ENCODE measurements at regions not wholly inside any gene's neighbourhood (a gene's known extent, or its start where the extent isn't known, plus 50 kb on each side); places are given as distances from the start of the nearest gene placed in this dataset.

- no peak for TF ChIP-seq POLR2A (IDR thresholded peaks at IDR 0.05; ENCODE audit: extremely low read depth, insufficient read length)
- TF ChIP-seq, protein P1, sequence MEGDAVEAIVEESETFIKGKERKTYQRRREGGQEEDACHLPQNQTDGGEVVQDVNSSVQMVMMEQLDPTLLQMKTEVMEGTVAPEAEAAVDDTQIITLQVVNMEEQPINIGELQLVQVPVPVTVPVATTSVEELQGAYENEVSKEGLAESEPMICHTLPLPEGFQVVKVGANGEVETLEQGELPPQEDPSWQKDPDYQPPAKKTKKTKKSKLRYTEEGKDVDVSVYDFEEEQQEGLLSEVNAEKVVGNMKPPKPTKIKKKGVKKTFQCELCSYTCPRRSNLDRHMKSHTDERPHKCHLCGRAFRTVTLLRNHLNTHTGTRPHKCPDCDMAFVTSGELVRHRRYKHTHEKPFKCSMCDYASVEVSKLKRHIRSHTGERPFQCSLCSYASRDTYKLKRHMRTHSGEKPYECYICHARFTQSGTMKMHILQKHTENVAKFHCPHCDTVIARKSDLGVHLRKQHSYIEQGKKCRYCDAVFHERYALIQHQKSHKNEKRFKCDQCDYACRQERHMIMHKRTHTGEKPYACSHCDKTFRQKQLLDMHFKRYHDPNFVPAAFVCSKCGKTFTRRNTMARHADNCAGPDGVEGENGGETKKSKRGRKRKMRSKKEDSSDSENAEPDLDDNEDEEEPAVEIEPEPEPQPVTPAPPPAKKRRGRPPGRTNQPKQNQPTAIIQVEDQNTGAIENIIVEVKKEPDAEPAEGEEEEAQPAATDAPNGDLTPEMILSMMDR (IDR thresholded peaks at IDR 0.05; ENCODE audit: low read depth, low read length) = no peak
- TF ChIP-seq MYC (IDR thresholded peaks at IDR 0.05; ENCODE audit: low read depth, low read length) = no peak
Observed at GRCh38 chr3:150306906-150307305, 101.2 kb upstream of the TSC22D2 start.

All from NB4 (cell line).